IMR-90 (cell line): ENCODE measurements at regions not wholly inside any gene's neighbourhood (a gene's known extent, or its start where the extent isn't known, plus 50 kb on each side); places are given as distances from the start of the nearest gene placed in this dataset.

Source experiments
- ATAC-seq: fragments of 200-7000 bp; cut with Tn5 transposase; 2 replicates; pipeline ENCODE4 v1.9.1; 2020; ENCODE audit warnings: low read depth, mild to moderate bottlenecking, moderate library complexity
- BruUV-seq: library from RNA; stranded (reverse); fragments of 400-500 nt; replicated peaks from 2 replicates; lab custom pipeline; 2021; lab: Mats Ljungman, UMichigan
- CTCF ChIA-PET: fragments of 300-600 bp; formaldehyde crosslinking; extraction: SDS; loops from one replicate; lab custom pipeline; 2021; ENCODE audit warnings: antibody characterized with exemption; lab: Yijun Ruan, JAX
- POLR2A ChIA-PET: fragments of 300-600 bp; sonication (Branson Sonifier 250); formaldehyde crosslinking; loops from one replicate; lab custom pipeline; 2022; ENCODE audit warnings: antibody characterized with exemption; ENCODE audit not compliant: unreplicated experiment; lab: Charles Lee
- DNase-seq: peaks from one replicate; pipeline ENCODE4 v3.0.0; 2013
- H2AFZ ChIP-seq: replicated peaks from 2 replicates; pipeline ENCODE3; 2013; ENCODE audit warnings: low read length, mild to moderate bottlenecking; ENCODE audit not compliant: poor library complexity
- H2AK5ac ChIP-seq: 2 replicates; pipeline ENCODE4 v1.6.1; 2013; ENCODE audit warnings: low read depth, low read length, inconsistent platforms
- H2AK9ac ChIP-seq: replicated peaks from 2 replicates; pipeline ENCODE3; 2013; ENCODE audit warnings: mild to moderate bottlenecking, low read depth, low read length, moderate library complexity; ENCODE audit not compliant: poor library complexity
- H2BK120ac ChIP-seq: 2 replicates; pipeline ENCODE4 v1.6.1; 2013; ENCODE audit warnings: low read depth, low read length, inconsistent platforms
- H2BK15ac ChIP-seq: 3 replicates; pipeline ENCODE4 v1.6.1; 2013; ENCODE audit warnings: low read depth, low read length, inconsistent platforms
- H2BK20ac ChIP-seq: 2 replicates; pipeline ENCODE4 v1.6.1; 2013; ENCODE audit warnings: low read depth, mild to moderate bottlenecking, inconsistent platforms, low read length, moderate library complexity
- H2BK5ac ChIP-seq: 2 replicates; pipeline ENCODE4 v1.6.1; 2013; ENCODE audit warnings: mild to moderate bottlenecking, low read depth, low read length, inconsistent platforms; ENCODE audit not compliant: poor library complexity, severe bottlenecking
- H3K14ac ChIP-seq: replicated peaks from 2 replicates; pipeline ENCODE4 v1.6.1; 2013; ENCODE audit warnings: low read depth, low read length, inconsistent platforms
- H3K18ac ChIP-seq: 2 replicates; pipeline ENCODE4 v1.6.1; 2013; ENCODE audit warnings: low read depth, low read length, control low read depth
- H3K23ac ChIP-seq: 2 replicates; pipeline ENCODE4 v1.6.1; 2013; ENCODE audit warnings: low read depth, low read length, inconsistent platforms
- H3K27ac ChIP-seq: 2 replicates; pipeline ENCODE4 v1.5.1; 2013; ENCODE audit warnings: mild to moderate bottlenecking, control low read depth, low read length; ENCODE audit not compliant: insufficient read depth
- H3K27me3 ChIP-seq: 2 replicates; pipeline ENCODE4 v1.6.1; 2013; ENCODE audit warnings: low read length; ENCODE audit not compliant: control insufficient read depth, insufficient read depth
- H3K36me3 ChIP-seq: 2 replicates; pipeline ENCODE4 v1.6.1; 2013; ENCODE audit warnings: low read length, mixed read lengths; ENCODE audit not compliant: control insufficient read depth, insufficient read depth
- H3K4ac ChIP-seq: 2 replicates; pipeline ENCODE4 v1.6.1; 2013; ENCODE audit warnings: low read depth, low read length, inconsistent platforms
- H3K4me1 ChIP-seq: 2 replicates; pipeline ENCODE4 v1.6.1; 2013; ENCODE audit warnings: low read length, mixed read lengths; ENCODE audit not compliant: control insufficient read depth, insufficient read depth
- H3K4me2 ChIP-seq: 2 replicates; pipeline ENCODE4 v1.6.1; 2013; ENCODE audit warnings: low read depth, mild to moderate bottlenecking, control low read depth, low read length, moderate library complexity
- H3K4me3 ChIP-seq: 2 replicates; pipeline ENCODE4 v1.5.1; 2013; ENCODE audit warnings: low read depth, mild to moderate bottlenecking, control low read depth, low read length, moderate library complexity; ENCODE audit not compliant: insufficient read depth
- H3K56ac ChIP-seq: 2 replicates; pipeline ENCODE4 v1.6.1; 2013; ENCODE audit warnings: low read length, inconsistent platforms; ENCODE audit not compliant: insufficient read depth; ENCODE audit errors: extremely low read depth
- H3K79me1 ChIP-seq, 2 experiments: 2 replicates each; pipeline ENCODE4 v1.6.1; 2013; ENCODE audit warnings: low read length in 2 of 2, inconsistent platforms in 1 of 2, low read depth in 1 of 2
- H3K9ac ChIP-seq: 2 replicates; pipeline ENCODE4 v1.6.1; 2013; ENCODE audit warnings: low read depth, low read length, control low read depth
- H3K9me1 ChIP-seq: 2 replicates; pipeline ENCODE4 v1.6.1; 2013; ENCODE audit warnings: low read length, inconsistent platforms; ENCODE audit not compliant: insufficient read depth
- H3K9me3 ChIP-seq: 2 replicates; pipeline ENCODE4 v1.6.1; 2013; ENCODE audit warnings: low read length; ENCODE audit not compliant: control insufficient read depth, insufficient read depth
- H4K20me1 ChIP-seq: 2 replicates; pipeline ENCODE4 v1.6.1; 2013; ENCODE audit warnings: low read length, inconsistent platforms; ENCODE audit not compliant: insufficient read depth
- H4K5ac ChIP-seq: 2 replicates; pipeline ENCODE4 v1.6.1; 2013; ENCODE audit warnings: mild to moderate bottlenecking, low read depth, low read length, control low read depth
- H4K8ac ChIP-seq, 2 experiments: 2 replicates each; pipeline ENCODE4 v1.6.1; 2013; ENCODE audit warnings: low read depth in 2 of 2, low read length in 2 of 2, control low read depth in 1 of 2, inconsistent platforms in 1 of 2
- H4K91ac ChIP-seq: 2 replicates; pipeline ENCODE4 v1.6.1; 2013; ENCODE audit warnings: low read depth, low read length, inconsistent platforms; ENCODE audit not compliant: insufficient read depth
- BHLHE40 ChIP-seq: fragments of 150-350 bp; IDR thresholded peaks from 2 replicates; pipeline ENCODE4 v1.6.1; 2016; ENCODE audit warnings: mild to moderate bottlenecking, low read depth, low read length
- CEBPB ChIP-seq: IDR thresholded peaks from 2 replicates; pipeline ENCODE4 v1.6.1; 2012; ENCODE audit warnings: low read depth, low read length, improper control_type of control experiment
- CHD1 ChIP-seq: IDR thresholded peaks from 2 replicates; pipeline ENCODE4 v1.6.1; 2012; ENCODE audit warnings: low read depth, low read length, improper control_type of control experiment
- FOS ChIP-seq: fragments of 150-350 bp; IDR thresholded peaks from 2 replicates; pipeline ENCODE4 v1.6.1; 2016; ENCODE audit warnings: low read depth, low read length
- MAFK ChIP-seq: IDR thresholded peaks from 2 replicates; pipeline ENCODE4 v1.6.1; 2012; ENCODE audit warnings: low read depth, low read length, improper control_type of control experiment
- MAZ ChIP-seq: IDR thresholded peaks from 2 replicates; pipeline ENCODE4 v1.6.1; 2012; ENCODE audit warnings: low read depth, mild to moderate bottlenecking, low read length, improper control_type of control experiment, moderate library complexity, borderline replicate concordance
- MXI1 ChIP-seq: IDR thresholded peaks from 2 replicates; pipeline ENCODE4 v1.6.1; 2012; ENCODE audit warnings: low read depth, mild to moderate bottlenecking, low read length, moderate library complexity, borderline replicate concordance
- NFE2L2 ChIP-seq: fragments of 150-350 bp; IDR thresholded peaks from 2 replicates; pipeline ENCODE4 v1.6.1; 2016; ENCODE audit warnings: low read depth, mild to moderate bottlenecking, low read length
- POLR2A ChIP-seq: IDR thresholded peaks from 2 replicates; pipeline ENCODE4 v1.6.1; 2012; ENCODE audit warnings: mild to moderate bottlenecking, low read depth, low read length
- RAD21 ChIP-seq: IDR thresholded peaks from 2 replicates; pipeline ENCODE4 v1.6.1; 2012; ENCODE audit warnings: low read length, improper control_type of control experiment
- RCOR1 ChIP-seq: IDR thresholded peaks from 2 replicates; pipeline ENCODE4 v1.6.1; 2012; ENCODE audit warnings: mild to moderate bottlenecking, low read length, improper control_type of control experiment; ENCODE audit not compliant: insufficient replicate concordance
- RFX5 ChIP-seq: IDR thresholded peaks from 2 replicates; pipeline ENCODE4 v1.8.0; 2012; ENCODE audit warnings: low read depth, mild to moderate bottlenecking, low read length, moderate library complexity
- SMC3 ChIP-seq: fragments of 150-350 bp; IDR thresholded peaks from 2 replicates; pipeline ENCODE4 v1.6.1; 2016; ENCODE audit warnings: low read depth, mild to moderate bottlenecking, antibody characterized with exemption, low read length, moderate library complexity
- dilution Hi-C: fragments of 300-500 bp; cut with HindIII; formaldehyde crosslinking; loops from one replicate; pipeline ENCODE4 v1.14.3; 2018; ENCODE audit warnings: low sequenced_read_pairs; ENCODE audit not compliant: unreplicated experiment
- in situ Hi-C: fragments of 300-500 bp; cut with MboI; formaldehyde crosslinking; loops from 3 replicates; pipeline ENCODE4 v1.14.3; 2019; ENCODE audit warnings: low sequenced_read_pairs, inconsistent platforms, mixed read lengths
- intact Hi-C: fragments of 100-400 bp; cut with micrococcal nuclease; formaldehyde crosslinking; loops from 2 replicates; pipeline ENCODE4 v1.10.0; 2022
- TF ChIP-seq, protein P1 (sequence below): fragments of 150-350 bp; IDR thresholded peaks from 2 replicates; pipeline ENCODE4 v1.6.1; 2017; ENCODE audit warnings: mild to moderate bottlenecking, antibody characterized with exemption, low read length, low read depth
- TF ChIP-seq, protein P2 (sequence below): fragments of 150-350 bp; IDR thresholded peaks from 2 replicates; pipeline ENCODE4 v1.6.1; 2016; ENCODE audit warnings: low read depth, mild to moderate bottlenecking, low read length, moderate library complexity, borderline replicate concordance
- TF ChIP-seq, protein P3 (sequence below): conservative IDR thresholded peaks from 2 replicates; pipeline ENCODE4 v1.5.1; 2012; ENCODE audit warnings: mild to moderate bottlenecking, low read depth, low read length, improper control_type of control experiment

DNA sequence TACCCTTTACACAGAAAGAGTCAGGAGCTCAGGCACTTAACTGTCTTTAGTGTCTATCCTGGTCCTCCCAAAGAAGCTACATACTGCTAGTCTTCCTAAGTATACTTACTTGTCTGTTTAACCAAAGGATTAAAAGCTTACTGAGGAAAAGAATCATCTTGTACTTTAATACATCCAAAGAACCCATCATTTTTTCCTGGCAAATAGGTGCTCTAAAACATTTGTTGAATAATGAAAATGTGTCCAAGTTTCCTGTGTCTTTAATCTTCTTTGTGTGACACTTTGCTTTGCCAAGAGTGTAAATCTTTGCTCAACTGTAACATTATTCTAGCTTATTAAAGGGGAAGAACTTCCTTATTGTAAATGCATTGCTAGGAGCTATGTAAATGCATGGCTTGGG is 519.2 kb downstream of the OTOL1 start:
- Histone ChIP-seq H3K36me3 (no peaks in the 10 kb centered on the region), H3K9me1 (no peaks in the 10 kb centered on the region), H3K27me3 (no peaks in the 10 kb centered on the region), H3K27ac (no peak overlapping the region), H2AK9ac (no peak overlapping the region), H3K14ac (no peak overlapping the region), H4K8ac (no peak overlapping the region), H3K9me3 (peaks cover 2% of the 10 kb centered on the region; the same call in 1 of the 2 replicates), H3K4ac (no peak overlapping the region), H4K5ac (no peak overlapping the region), H4K91ac (no peak overlapping the region), H3K18ac (no peak overlapping the region), H3K4me3 (no peak overlapping the region), H2BK120ac (no peak overlapping the region), H3K56ac (no peak overlapping the region), H2BK20ac (no peak overlapping the region), H2AFZ (no peak overlapping the region), H3K4me2 (no peak overlapping the region), H2AK5ac (no peak overlapping the region), H3K23ac (no peak overlapping the region), H3K9ac (no peak overlapping the region), H2BK5ac (no peak overlapping the region), H4K20me1 (no peaks in the 10 kb centered on the region), H3K79me1 (no peaks in the 10 kb centered on the region), H3K4me1 (no peaks in the 10 kb centered on the region), H2BK15ac (no peak overlapping the region)
- no peak for DNase-seq
- ChIA-PET POLR2A (interaction anchor here (0.6 kb wide), 1 partner anchor 188 kb away, joined by 10 read pairs; no protein-coding TSS in a partner anchor), CTCF (no interaction called here)
- ATAC-seq = no peak
- in situ Hi-C loops = no loop called here
- no TSS peak for BruUV-seq
- intact Hi-C loops = no loop called here
- TF ChIP-seq RFX5 = no peak
- TF ChIP-seq RCOR1 = no peak
- no peak for TF ChIP-seq FOS
- TF ChIP-seq, protein P1, sequence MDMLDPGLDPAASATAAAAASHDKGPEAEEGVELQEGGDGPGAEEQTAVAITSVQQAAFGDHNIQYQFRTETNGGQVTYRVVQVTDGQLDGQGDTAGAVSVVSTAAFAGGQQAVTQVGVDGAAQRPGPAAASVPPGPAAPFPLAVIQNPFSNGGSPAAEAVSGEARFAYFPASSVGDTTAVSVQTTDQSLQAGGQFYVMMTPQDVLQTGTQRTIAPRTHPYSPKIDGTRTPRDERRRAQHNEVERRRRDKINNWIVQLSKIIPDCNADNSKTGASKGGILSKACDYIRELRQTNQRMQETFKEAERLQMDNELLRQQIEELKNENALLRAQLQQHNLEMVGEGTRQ = no peak
- TF ChIP-seq NFE2L2 = no peak
- no peak for TF ChIP-seq CEBPB
- no peak for TF ChIP-seq MAZ
- TF ChIP-seq, protein P2, sequence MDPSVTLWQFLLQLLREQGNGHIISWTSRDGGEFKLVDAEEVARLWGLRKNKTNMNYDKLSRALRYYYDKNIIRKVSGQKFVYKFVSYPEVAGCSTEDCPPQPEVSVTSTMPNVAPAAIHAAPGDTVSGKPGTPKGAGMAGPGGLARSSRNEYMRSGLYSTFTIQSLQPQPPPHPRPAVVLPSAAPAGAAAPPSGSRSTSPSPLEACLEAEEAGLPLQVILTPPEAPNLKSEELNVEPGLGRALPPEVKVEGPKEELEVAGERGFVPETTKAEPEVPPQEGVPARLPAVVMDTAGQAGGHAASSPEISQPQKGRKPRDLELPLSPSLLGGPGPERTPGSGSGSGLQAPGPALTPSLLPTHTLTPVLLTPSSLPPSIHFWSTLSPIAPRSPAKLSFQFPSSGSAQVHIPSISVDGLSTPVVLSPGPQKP = no peak
- no peak for TF ChIP-seq BHLHE40
- TF ChIP-seq, protein P3, sequence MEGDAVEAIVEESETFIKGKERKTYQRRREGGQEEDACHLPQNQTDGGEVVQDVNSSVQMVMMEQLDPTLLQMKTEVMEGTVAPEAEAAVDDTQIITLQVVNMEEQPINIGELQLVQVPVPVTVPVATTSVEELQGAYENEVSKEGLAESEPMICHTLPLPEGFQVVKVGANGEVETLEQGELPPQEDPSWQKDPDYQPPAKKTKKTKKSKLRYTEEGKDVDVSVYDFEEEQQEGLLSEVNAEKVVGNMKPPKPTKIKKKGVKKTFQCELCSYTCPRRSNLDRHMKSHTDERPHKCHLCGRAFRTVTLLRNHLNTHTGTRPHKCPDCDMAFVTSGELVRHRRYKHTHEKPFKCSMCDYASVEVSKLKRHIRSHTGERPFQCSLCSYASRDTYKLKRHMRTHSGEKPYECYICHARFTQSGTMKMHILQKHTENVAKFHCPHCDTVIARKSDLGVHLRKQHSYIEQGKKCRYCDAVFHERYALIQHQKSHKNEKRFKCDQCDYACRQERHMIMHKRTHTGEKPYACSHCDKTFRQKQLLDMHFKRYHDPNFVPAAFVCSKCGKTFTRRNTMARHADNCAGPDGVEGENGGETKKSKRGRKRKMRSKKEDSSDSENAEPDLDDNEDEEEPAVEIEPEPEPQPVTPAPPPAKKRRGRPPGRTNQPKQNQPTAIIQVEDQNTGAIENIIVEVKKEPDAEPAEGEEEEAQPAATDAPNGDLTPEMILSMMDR = no peak
- TF ChIP-seq SMC3 = no peak
- no peak for TF ChIP-seq MAFK
- TF ChIP-seq POLR2A = no peak
- no peak for TF ChIP-seq CHD1
- TF ChIP-seq RAD21 = no peak
- no peak for TF ChIP-seq MXI1
- dilution Hi-C loops = no loop called here
